ENCODE measurements at regions not wholly inside any gene's neighbourhood (a gene's known extent, or its start where the extent isn't known, plus 50 kb on each side); places are given as distances from the start of the nearest gene placed in this dataset.
"Not testable (repeated sequence)": the region's sequence is repeated elsewhere in the genome, so short reads cannot be mapped to it uniquely, and the experiment has no call there.

- DNase-seq (ENCODE audit: low read depth) = no peak
- no peak overlapping the region for H3K4me3 ChIP-seq (ENCODE audit: low read depth, low read length)
- TF ChIP-seq, protein P1, sequence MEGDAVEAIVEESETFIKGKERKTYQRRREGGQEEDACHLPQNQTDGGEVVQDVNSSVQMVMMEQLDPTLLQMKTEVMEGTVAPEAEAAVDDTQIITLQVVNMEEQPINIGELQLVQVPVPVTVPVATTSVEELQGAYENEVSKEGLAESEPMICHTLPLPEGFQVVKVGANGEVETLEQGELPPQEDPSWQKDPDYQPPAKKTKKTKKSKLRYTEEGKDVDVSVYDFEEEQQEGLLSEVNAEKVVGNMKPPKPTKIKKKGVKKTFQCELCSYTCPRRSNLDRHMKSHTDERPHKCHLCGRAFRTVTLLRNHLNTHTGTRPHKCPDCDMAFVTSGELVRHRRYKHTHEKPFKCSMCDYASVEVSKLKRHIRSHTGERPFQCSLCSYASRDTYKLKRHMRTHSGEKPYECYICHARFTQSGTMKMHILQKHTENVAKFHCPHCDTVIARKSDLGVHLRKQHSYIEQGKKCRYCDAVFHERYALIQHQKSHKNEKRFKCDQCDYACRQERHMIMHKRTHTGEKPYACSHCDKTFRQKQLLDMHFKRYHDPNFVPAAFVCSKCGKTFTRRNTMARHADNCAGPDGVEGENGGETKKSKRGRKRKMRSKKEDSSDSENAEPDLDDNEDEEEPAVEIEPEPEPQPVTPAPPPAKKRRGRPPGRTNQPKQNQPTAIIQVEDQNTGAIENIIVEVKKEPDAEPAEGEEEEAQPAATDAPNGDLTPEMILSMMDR (IDR thresholded peaks at IDR 0.05; ENCODE audit: control insufficient read depth, extremely low read depth, insufficient read depth) = no peak
Observed at GRCh38 chr2:105541189-105542050, 142.6 kb upstream of the FHL2 start.

GRCh38 chr2:105540642-105541041, 141.8 kb upstream of the FHL2 start:
- TF ChIP-seq, protein P1 (IDR thresholded peaks at IDR 0.05; ENCODE audit: control insufficient read depth, extremely low read depth, insufficient read depth) = no peak
- DNase-seq (ENCODE audit: low read depth) = no peak

DNA sequence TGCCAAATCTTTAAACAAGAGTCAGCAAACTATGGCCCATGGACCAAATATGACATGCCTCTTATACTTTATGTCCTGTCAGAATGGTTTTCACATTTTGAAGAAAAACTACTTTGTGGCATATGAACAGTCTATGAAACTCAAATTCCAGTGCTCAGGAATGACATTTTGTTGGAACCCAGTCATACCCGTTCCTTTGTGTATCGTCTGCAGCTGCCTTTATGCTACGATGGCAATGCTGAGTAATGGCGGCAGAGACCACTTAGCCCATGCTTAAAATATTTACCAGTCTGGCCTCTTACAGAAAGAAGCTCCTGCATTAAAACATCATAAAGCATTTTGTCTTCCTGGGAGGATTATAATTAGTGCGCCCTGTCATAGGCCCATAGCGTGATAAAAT, 140.5 kb upstream of the FHL2 start:
- no peak overlapping the region for H3K4me3 ChIP-seq (ENCODE audit: low read depth, low read length)
- TF ChIP-seq, protein P1 (IDR thresholded peaks at IDR 0.05; ENCODE audit: control insufficient read depth, extremely low read depth, insufficient read depth) = no peak
- no peak for DNase-seq (ENCODE audit: low read depth)

More at GRCh38 chr2:105540642-105541041, 141.8 kb upstream of the FHL2 start:
- H3K4me3 ChIP-seq (ENCODE audit: low read depth, low read length) = no peak overlapping the region

DNA sequence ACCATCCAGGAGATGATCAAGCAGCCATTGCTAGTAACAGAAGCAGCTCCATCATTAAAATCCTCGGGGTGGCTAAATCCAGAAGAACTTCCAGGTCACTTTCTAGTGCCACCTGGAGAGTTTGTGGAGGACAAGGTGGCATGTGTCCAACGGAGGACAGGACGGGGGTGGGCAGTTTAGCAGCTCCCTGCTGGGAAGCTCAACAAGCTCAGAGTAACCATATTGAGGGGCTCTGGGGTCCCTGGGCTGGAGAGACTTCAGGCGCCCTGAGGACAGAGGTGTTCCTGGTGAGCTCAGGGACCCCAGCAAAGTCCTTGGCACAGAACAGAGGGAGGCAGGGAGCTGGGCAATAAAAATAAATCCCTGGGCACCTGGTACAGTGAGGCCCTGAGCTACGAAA, 140.0 kb upstream of the FHL2 start:
- DNase-seq (ENCODE audit: low read depth) = no peak
- TF ChIP-seq, protein P1 (IDR thresholded peaks at IDR 0.05; ENCODE audit: control insufficient read depth, extremely low read depth, insufficient read depth) = no peak
- H3K4me3 ChIP-seq (ENCODE audit: low read depth, low read length) = no peak overlapping the region

DNA sequence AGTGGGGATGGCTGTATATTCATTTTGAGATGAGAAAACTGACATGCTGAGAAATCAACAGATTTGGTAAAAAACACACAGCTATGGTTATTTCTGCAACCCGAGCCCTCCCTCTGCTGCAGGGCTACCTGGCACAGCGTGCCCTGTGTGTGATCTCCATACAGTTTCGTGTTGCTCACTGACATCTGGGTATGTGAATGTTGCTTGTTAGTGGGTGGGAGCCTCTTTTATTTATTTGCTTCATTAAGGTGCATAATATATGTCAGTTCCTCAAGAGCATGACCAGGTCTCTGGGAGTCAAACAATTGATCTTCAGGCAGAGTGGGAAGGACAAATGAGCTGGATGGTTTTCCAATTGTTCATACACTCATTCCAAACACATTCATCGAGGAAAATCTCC, 139.1 kb upstream of the FHL2 start:
- no peak overlapping the region for H3K4me3 ChIP-seq (ENCODE audit: low read depth, low read length)
- DNase-seq (ENCODE audit: low read depth) = no peak
- TF ChIP-seq, protein P1 (IDR thresholded peaks at IDR 0.05; ENCODE audit: control insufficient read depth, extremely low read depth, insufficient read depth) = no peak

GRCh38 chr2:105537466-105537865, 138.6 kb upstream of the FHL2 start:
- DNase-seq (ENCODE audit: low read depth) = no peak
- TF ChIP-seq, protein P1 (IDR thresholded peaks at IDR 0.05; ENCODE audit: control insufficient read depth, extremely low read depth, insufficient read depth) = no peak
- H3K4me3 ChIP-seq (ENCODE audit: low read depth, low read length) = no peak overlapping the region

DNA sequence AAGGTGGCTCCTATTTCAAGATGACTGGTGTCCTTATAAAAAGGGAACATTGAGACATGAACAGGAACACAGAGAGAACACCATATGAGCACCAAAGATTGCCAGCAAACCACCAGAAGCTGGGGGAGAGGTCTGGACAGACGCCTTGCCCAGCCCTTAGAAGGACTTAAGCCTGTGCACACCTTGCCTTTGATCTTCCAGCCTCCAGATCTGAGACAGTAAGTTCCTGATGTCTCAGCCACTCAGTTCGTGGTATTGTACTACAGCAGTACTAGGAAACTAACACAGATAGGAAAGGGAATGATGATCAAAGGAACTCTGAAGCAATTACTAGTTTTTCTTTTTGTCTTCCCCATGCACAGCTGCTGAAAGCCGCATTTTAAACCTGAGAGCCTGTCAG, 137.3 kb upstream of the FHL2 start:
- no peak for DNase-seq (ENCODE audit: low read depth)
- TF ChIP-seq, protein P1 (IDR thresholded peaks at IDR 0.05; ENCODE audit: control insufficient read depth, extremely low read depth, insufficient read depth) = no peak
- no peak overlapping the region for H3K4me3 ChIP-seq (ENCODE audit: low read depth, low read length)

DNA sequence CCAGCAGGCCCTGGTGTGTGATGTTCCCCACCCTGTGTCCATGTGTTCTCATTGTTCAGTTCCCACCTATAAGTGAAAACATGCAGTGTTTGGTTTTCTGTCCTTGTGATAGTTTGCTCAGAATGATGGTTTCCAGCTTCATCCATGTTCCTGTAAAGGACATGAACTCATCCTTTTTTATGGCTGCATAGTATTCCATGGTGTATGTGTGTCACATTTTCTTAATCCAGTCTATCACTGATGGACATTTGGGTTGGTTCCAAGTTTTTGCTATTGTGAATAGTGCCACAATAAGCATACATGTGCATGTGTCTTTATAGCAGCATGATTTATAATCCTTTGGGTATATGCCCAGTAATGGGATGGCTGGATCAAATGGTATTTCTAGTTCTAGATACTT, 130.4 kb upstream of the FHL2 start:
- not testable (repeated sequence) for H3K4me3 ChIP-seq (ENCODE audit: low read depth, low read length); DNase-seq (ENCODE audit: low read depth)

Data from LNCaP clone FGC (cell line).